Effector memory CD4-positive, alpha-beta T cell (primary cell): ENCODE measurements at regions not wholly inside any gene's neighbourhood (a gene's known extent, or its start where the extent isn't known, plus 50 kb on each side); places are given as distances from the start of the nearest gene placed in this dataset.

Source experiments
- DNase-seq, 3 donors: peaks; one replicate each; pipeline ENCODE4 v3.0.0-alpha.2; 2020
- H3K27ac ChIP-seq: 2 replicates; pipeline ENCODE4 v1.7.0; 2013; ENCODE audit warnings: mild to moderate bottlenecking, low read length, moderate library complexity; ENCODE audit not compliant: insufficient read depth, poor library complexity, severe bottlenecking
- H3K27me3 ChIP-seq: replicated peaks from 2 replicates; pipeline ENCODE4 v1.7.0; 2013; ENCODE audit warnings: mild to moderate bottlenecking, low read length; ENCODE audit not compliant: insufficient read depth, control insufficient read depth, poor library complexity, severe bottlenecking
- H3K36me3 ChIP-seq: 2 replicates; pipeline ENCODE4 v1.7.0; 2013; ENCODE audit warnings: mild to moderate bottlenecking, low read length, moderate library complexity; ENCODE audit not compliant: control insufficient read depth, insufficient read depth
- H3K4me1 ChIP-seq: 2 replicates; pipeline ENCODE4 v1.7.0; 2013; ENCODE audit warnings: low read length, mild to moderate bottlenecking; ENCODE audit not compliant: control insufficient read depth, insufficient read depth, poor library complexity, severe bottlenecking
- H3K4me3 ChIP-seq: 2 replicates; pipeline ENCODE4 v1.7.0; 2013; ENCODE audit warnings: low read length, low read depth, mild to moderate bottlenecking; ENCODE audit not compliant: insufficient read depth, poor library complexity, severe bottlenecking
- H3K9me3 ChIP-seq: 2 replicates; pipeline ENCODE4 v1.7.0; 2013; ENCODE audit warnings: mild to moderate bottlenecking, low read length, moderate library complexity; ENCODE audit not compliant: control insufficient read depth

DNA sequence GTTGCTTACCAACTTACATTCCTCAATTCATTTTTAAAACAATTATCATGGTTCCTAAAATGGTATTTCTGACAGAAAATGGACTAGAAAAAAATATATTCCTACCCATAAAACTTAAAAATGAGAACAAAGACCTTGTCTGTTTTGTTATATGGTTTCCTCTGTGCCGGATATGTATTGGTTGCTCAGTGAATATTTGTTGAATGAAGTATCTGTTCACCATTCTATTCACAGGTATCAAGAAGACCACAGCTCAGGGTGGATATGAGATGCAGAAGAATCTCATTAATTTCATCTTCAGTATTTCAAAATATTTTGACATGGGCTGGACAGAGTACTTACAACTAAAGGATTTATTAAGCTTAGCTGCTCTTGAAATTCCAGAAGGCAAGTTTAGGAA is 58.1 kb downstream of the TUSC7 start:
- Histone ChIP-seq H3K36me3 (no peaks in the 10 kb centered on the region), H3K4me1 (no peaks in the 10 kb centered on the region), H3K4me3 (no peak overlapping the region), H3K9me3 (no peaks in the 10 kb centered on the region), H3K27me3 (no peaks in the 10 kb centered on the region), H3K27ac (no peak overlapping the region)
- DNase-seq: no peak

DNA sequence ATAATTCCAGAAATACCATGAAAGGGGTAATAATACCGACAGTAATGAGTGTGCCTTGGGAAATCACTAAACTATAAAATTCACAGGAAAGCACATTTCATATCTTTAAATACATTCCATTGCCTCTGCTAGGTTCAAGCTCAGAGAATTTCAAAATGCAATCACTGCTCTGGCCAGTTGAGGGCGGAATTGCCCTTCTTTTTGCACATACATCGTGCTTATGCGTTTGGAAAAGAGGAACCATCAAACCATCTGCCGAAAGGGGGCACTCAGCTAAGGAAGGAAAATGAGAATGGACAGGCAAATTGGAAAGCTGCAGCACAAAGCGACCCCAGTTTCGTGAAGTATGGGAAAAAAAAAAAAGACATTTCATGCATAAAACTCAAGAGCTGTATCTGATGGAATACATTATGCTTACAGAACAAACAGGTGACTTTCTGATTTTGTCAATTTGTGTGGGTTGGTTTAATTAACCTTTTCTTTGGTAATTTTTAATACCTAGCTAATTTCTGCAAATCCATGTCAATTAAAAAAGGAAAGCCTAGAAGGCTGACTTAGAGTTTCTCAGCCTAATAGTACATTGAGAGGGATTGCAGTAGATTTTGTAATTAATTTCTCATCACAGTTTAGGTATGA is 61.4 kb downstream of the TUSC7 start:
- Histone ChIP-seq H3K4me1 (no peaks in the 10 kb centered on the region), H3K27ac (no peak overlapping the region), H3K27me3 (no peaks in the 10 kb centered on the region), H3K36me3 (no peaks in the 10 kb centered on the region), H3K4me3 (no peak overlapping the region), H3K9me3 (no peaks in the 10 kb centered on the region)
- no peak for DNase-seq

DNA sequence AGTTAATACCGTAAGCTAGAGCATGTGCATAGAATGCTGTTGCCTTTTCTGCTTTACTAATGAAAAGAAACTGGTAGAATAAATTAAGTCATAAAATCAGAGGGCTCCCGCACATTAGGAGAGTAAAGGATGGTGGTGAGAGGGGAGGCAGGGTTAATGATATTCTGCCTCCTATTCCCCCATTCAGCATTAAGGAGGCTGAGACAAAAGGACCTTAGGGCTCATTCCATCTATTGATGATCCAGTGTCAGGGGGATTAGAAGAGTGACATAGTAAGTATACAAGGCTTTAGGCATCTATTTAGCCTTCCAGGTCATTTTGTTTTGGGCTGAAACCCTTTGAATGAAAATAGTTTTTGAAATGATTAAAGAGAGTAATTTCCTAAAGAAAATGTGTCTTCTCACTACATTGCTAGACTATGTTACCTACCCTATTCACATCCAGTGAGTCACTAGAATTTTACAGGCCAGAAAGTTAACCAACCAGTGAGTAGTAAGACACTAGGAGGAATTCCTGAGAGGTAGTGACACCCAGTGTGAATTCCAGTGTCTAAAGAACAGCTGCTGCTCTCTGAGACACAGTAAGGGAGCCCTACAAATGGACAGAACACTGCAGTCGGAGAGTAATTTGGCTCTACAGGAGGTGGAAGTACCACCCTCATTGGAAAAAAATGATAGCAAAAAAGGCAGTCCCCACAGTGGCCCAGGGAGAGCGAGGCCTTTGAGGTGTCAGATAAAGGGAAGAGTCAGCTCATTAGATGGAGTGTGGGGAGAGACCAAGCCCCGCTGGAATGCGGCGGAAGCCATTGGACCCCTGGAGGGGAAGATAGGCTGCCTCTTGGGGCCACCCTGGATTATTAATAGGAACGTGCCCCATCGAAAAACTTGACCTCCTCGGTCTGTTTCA is 67.6 kb downstream of the TUSC7 start:
- no peak overlapping the region for H3K4me3 ChIP-seq
- no peaks in the 10 kb centered on the region for H3K27me3 ChIP-seq
- H3K36me3 ChIP-seq: no peaks in the 10 kb centered on the region
- H3K9me3 ChIP-seq: no peaks in the 10 kb centered on the region
- no peaks in the 10 kb centered on the region for H3K4me1 ChIP-seq
- H3K27ac ChIP-seq: no peak overlapping the region
- DNase-seq: no peak

DNA sequence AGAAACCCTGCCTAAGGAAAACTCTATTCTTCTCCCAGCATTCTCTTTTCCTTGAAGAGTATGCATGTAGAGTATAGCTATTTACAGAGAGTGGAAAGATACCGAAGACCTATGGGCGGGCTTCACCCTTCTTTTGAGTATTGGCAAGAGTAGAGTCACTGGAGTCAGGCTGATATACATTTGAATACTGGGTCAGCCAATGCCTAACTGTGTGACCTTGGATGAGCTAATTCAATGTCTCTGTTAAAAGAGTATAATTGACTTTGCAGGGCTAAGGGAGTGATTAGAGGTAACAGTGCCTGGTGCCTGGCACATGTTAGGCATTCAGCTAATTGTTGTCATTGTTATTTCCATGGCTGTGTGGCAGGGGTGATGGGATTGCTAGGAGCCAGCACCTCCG is 75.6 kb downstream of the TUSC7 start:
- DNase-seq: no peak
- H3K27ac ChIP-seq: no peak overlapping the region
- no peaks in the 10 kb centered on the region for H3K36me3 ChIP-seq
- H3K9me3 ChIP-seq: no peaks in the 10 kb centered on the region
- H3K4me1 ChIP-seq: no peaks in the 10 kb centered on the region
- no peak overlapping the region for H3K4me3 ChIP-seq
- no peaks in the 10 kb centered on the region for H3K27me3 ChIP-seq

DNA sequence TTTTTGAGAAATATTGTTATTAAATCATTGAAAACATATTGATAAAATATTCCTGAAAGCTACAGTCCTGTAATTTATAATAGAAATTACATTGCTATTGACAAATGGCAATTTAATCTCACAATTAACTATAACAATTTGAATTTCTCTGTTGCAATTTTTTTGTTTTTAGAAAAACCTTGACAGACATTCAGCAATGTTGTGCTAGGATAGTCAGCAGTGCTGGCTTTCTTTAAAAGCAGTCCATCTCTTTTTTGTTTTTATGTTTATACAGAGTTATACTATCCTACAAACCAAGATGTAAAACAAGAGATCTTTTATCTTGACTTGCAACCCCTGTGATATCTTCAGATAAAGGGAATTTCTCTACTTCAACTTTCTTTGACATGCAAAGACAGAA is 93.1 kb downstream of the TUSC7 start:
- Histone ChIP-seq H3K9me3 (no peaks in the 10 kb centered on the region), H3K36me3 (no peaks in the 10 kb centered on the region), H3K27me3 (no peaks in the 10 kb centered on the region)

DNA sequence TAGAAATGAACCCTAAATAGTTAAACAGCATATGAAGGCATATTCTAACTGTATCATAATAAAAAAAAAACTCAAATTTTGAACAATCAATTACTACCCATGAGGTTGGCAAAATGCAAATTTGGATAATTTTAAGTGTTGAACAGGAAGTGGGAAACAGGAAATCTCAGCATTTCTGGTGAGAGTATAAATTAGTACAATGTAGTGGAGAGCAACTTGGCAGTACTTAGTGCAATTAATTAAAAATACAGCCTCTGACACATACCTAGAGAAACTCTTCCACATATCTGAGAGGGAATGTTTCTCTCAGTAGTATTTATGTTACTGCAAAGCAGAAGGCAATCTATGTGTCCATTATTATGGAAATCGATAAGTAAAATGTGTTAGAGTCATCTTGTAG is 96.8 kb downstream of the TUSC7 start:
- Histone ChIP-seq H3K9me3 (no peaks in the 10 kb centered on the region), H3K27ac (no peak overlapping the region), H3K27me3 (no peaks in the 10 kb centered on the region), H3K4me3 (no peak overlapping the region), H3K4me1 (no peaks in the 10 kb centered on the region), H3K36me3 (no peaks in the 10 kb centered on the region)
- DNase-seq: no peak

More for the DNA sequence above, 93.1 kb downstream of the TUSC7 start:
- H3K4me1 ChIP-seq: no peaks in the 10 kb centered on the region
- no peak overlapping the region for H3K4me3 ChIP-seq
- no peak overlapping the region for H3K27ac ChIP-seq
- no peak for DNase-seq

DNA sequence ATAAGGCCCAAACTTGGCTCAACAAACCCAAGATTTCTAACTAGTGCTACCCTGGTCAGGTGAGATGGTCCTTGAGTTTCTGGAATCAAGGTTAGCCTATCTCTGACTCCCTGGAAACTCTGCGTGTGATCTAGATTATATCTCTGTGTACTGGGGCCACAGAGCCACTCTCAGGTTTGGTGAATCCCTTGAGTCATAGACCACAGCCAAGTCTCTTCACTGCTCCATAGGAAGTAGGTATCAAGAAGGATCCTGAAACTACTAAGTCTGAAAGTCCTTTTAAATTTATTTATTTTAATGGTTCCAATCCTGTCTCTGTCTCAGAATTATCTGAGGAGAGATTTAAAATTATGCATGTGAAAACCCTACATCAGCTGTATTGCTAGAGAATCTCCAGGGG is 99.1 kb downstream of the TUSC7 start:
- no peaks in the 10 kb centered on the region for H3K9me3 ChIP-seq
- H3K4me1 ChIP-seq: no peaks in the 10 kb centered on the region
- H3K36me3 ChIP-seq: no peaks in the 10 kb centered on the region
- no peaks in the 10 kb centered on the region for H3K27me3 ChIP-seq
- H3K4me3 ChIP-seq: no peak overlapping the region
- no peak for DNase-seq
- H3K27ac ChIP-seq: no peak overlapping the region

DNA sequence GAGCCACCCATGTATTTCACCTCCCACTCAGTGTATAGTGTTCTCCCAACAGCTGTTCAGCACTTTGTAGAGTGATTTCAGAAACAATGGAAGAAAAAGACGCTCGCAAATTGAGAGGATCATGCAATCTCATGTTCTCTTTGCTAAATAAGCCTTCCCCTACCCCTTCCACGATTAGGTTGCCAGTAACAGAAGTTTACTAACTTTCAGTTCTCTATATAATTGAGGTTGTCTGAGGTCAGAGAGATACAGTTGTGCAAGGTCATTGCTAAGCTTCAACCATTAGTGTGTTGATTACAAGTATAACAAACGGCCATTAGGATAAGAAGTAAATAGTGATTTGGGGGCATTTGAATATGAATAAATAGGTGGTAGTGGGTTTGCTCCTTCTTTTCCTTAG is 99.6 kb downstream of the TUSC7 start:
- no peaks in the 10 kb centered on the region for H3K9me3 ChIP-seq
- no peak overlapping the region for H3K27ac ChIP-seq
- DNase-seq: no peak
- H3K4me1 ChIP-seq: no peaks in the 10 kb centered on the region
- no peak overlapping the region for H3K4me3 ChIP-seq
- H3K36me3 ChIP-seq: no peaks in the 10 kb centered on the region
- no peaks in the 10 kb centered on the region for H3K27me3 ChIP-seq

DNA sequence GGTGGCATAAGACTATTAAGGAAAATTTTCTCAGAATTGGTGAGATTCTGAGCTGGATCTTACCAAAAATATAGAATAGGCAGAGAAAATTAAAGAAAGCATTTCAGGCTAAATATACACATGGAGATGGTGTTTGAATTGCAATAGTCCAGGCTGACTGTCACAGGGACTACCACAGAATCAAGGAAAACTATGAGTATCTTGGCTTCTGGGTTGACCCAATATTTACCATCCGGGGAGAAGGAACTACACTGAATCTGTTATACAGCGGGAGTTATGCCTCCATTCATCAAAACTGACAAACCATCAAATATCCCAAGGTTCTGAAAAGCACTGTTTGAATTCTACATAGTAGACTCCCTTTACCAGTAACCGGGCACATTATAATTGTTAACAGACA is 102.2 kb downstream of the TUSC7 start:
- Histone ChIP-seq H3K9me3 (no peaks in the 10 kb centered on the region), H3K27ac (no peak overlapping the region), H3K27me3 (no peaks in the 10 kb centered on the region), H3K4me1 (no peaks in the 10 kb centered on the region), H3K4me3 (no peak overlapping the region), H3K36me3 (no peaks in the 10 kb centered on the region)
- no peak for DNase-seq

DNA sequence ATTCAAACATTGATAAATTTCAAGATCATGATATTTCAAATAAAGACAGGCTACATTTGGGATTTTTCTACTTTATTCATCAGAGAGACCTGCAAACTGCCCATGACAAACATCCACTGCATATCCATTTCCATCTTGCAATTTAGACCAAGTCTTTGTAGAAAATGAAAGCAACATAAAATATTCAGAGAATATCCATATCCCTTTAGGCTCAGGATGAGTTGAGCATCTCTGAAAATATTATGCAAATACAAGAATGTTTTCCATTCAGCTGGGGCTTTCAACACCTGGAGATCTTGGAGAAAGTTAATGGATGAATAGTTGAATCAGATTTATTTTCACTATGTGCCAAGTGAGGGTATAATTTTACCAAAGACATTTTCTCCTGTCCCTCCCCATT is 103.4 kb downstream of the TUSC7 start:
- Histone ChIP-seq H3K36me3 (no peaks in the 10 kb centered on the region), H3K4me3 (no peak overlapping the region), H3K27ac (no peak overlapping the region), H3K4me1 (no peaks in the 10 kb centered on the region), H3K27me3 (no peaks in the 10 kb centered on the region), H3K9me3 (no peaks in the 10 kb centered on the region)
- DNase-seq: no peak
